ENCODE measurements at regions not wholly inside any gene's neighbourhood (a gene's known extent, or its start where the extent isn't known, plus 50 kb on each side); places are given as distances from the start of the nearest gene placed in this dataset.

DNA sequence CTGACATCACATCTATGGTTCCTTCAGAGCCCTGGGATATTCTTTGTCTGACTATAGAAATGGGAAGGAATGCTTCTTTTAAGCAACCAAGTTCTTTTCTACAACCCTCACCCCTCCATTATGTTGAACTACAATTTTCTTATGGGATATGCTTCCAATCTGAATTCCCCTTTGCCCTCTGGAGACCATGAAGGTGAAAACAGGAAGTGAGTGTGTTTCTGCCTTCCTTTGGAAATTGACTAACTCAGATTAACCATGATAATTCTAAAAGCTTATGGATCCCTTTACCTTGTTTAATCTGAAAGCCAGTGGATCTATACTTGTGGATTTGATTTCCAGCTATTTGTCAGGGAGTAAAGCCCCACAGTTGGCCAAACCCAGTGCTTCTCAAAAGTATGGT, 90.8 kb upstream of the SERTM1 start:
- H3K4me2 ChIP-seq (replicated peaks; ENCODE audit: low read depth, low read length, poor library complexity, severe bottlenecking), result no peak overlapping the region
- H3K4me3 ChIP-seq (ENCODE audit: control extremely low read depth in 1 of 5, extremely low read depth in 1 of 5, insufficient read depth in 1 of 5, low read depth in 2 of 5, low read length in 4 of 5), result no peak overlapping the region
- Mint-ChIP-seq H3K4me3 (no peak overlapping the region), H3K9me3 (ENCODE audit: insufficient read depth) (no peaks in the 10 kb centered on the region), H3K27me3 (no peaks in the 10 kb centered on the region), H3K27ac (no peak overlapping the region), H3K4me1 (no peaks in the 10 kb centered on the region)
- no peak overlapping the region for H3K27ac ChIP-seq (ENCODE audit: low read length in 2 of 2)
- TF ChIP-seq, protein P1, sequence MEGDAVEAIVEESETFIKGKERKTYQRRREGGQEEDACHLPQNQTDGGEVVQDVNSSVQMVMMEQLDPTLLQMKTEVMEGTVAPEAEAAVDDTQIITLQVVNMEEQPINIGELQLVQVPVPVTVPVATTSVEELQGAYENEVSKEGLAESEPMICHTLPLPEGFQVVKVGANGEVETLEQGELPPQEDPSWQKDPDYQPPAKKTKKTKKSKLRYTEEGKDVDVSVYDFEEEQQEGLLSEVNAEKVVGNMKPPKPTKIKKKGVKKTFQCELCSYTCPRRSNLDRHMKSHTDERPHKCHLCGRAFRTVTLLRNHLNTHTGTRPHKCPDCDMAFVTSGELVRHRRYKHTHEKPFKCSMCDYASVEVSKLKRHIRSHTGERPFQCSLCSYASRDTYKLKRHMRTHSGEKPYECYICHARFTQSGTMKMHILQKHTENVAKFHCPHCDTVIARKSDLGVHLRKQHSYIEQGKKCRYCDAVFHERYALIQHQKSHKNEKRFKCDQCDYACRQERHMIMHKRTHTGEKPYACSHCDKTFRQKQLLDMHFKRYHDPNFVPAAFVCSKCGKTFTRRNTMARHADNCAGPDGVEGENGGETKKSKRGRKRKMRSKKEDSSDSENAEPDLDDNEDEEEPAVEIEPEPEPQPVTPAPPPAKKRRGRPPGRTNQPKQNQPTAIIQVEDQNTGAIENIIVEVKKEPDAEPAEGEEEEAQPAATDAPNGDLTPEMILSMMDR (IDR thresholded peaks at IDR 0.05), result no peak
- no peak for TF ChIP-seq EZH2 (IDR thresholded peaks at IDR 0.05; ENCODE audit: borderline replicate concordance, insufficient read depth, low read depth, low read length, poor library complexity, severe bottlenecking)
- ATAC-seq (ENCODE audit: low read depth), result no peak
- no peaks in the 10 kb centered on the region for H3K27me3 ChIP-seq (replicated peaks in 1 of 4; ENCODE audit: control extremely low read depth in 1 of 4, control insufficient read depth in 3 of 4, insufficient read depth in 4 of 4, low read length in 3 of 4)
- no peaks in the 10 kb centered on the region for H4K20me1 ChIP-seq (ENCODE audit: control insufficient read depth, insufficient read depth, low read length, poor library complexity, severe bottlenecking)
- H3K36me3 ChIP-seq (replicated peaks in 1 of 2; ENCODE audit: control extremely low read depth in 1 of 2, control insufficient read depth in 1 of 2, extremely low read depth in 1 of 2, insufficient read depth in 2 of 2, low read length in 1 of 2), result no peaks in the 10 kb centered on the region
- POLR2A ChIA-PET, result no interaction called here
- H3K9ac ChIP-seq (ENCODE audit: low read length), result no peak overlapping the region
- CTCF ChIA-PET, result no interaction called here
- H3K4me1 ChIP-seq (ENCODE audit: control insufficient read depth in 2 of 2, insufficient read depth in 2 of 2, low read length in 2 of 2), result no peaks in the 10 kb centered on the region
- H3K79me2 ChIP-seq (ENCODE audit: control insufficient read depth, insufficient read depth, low read length), result no peaks in the 10 kb centered on the region
- DNase-seq, result no peak
- H3K9me3 ChIP-seq (ENCODE audit: control extremely low read depth in 1 of 3, control insufficient read depth in 2 of 3, insufficient read depth in 1 of 3, low read length in 2 of 3), result no peaks in the 10 kb centered on the region
- intact Hi-C loops (cut with micrococcal nuclease), result no loop called here
- H2AFZ ChIP-seq (ENCODE audit: insufficient read depth, low read depth, low read length, poor library complexity, severe bottlenecking), result no peak overlapping the region

DNA sequence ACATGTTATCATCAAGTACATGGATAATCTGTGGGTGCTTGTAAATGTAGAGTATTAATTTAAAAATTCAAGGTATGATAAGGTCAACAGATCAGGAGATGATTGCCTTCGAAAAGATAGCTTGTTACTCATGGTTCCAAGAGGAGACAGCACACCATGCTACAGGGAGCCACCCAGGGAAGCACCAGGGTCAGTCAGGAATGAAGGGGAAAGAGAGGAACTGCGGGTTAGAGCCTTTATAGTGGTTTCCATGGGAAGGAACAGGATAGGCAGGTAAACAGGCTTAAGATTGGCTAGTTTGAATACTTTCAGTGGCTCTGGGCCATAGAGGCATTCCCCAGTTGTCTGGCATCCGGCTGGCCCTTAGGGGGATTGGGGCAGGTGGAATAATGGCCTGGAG, 74.2 kb upstream of the SERTM1 start:
- Mint-ChIP-seq H3K4me3 (no peak overlapping the region), H3K4me1 (no peaks in the 10 kb centered on the region), H3K27me3 (no peaks in the 10 kb centered on the region), H3K9me3 (ENCODE audit: insufficient read depth) (no peaks in the 10 kb centered on the region), H3K27ac (no peak overlapping the region)
- POLR2A ChIA-PET, result no interaction called here
- DNase-seq (no peak), ATAC-seq (ENCODE audit: low read depth) (no peak)
- intact Hi-C loops (cut with micrococcal nuclease), result no loop called here
- TF ChIP-seq, protein P1 (IDR thresholded peaks at IDR 0.05), result no peak
- TF ChIP-seq EZH2 (IDR thresholded peaks at IDR 0.05; ENCODE audit: borderline replicate concordance, insufficient read depth, low read depth, low read length, poor library complexity, severe bottlenecking), result no peak
- 55% methylated on average over 3 of the region's 3 CpGs for WGBS (ENCODE audit: insufficient coverage)
- no peaks in the 10 kb centered on the region for H3K4me1 ChIP-seq (ENCODE audit: control insufficient read depth in 2 of 2, insufficient read depth in 2 of 2, low read length in 2 of 2)
- H3K27me3 ChIP-seq (replicated peaks in 1 of 4; ENCODE audit: control extremely low read depth in 1 of 4, control insufficient read depth in 3 of 4, insufficient read depth in 4 of 4, low read length in 3 of 4), result no peaks in the 10 kb centered on the region
- H3K36me3 ChIP-seq (replicated peaks in 1 of 2; ENCODE audit: control extremely low read depth in 1 of 2, control insufficient read depth in 1 of 2, extremely low read depth in 1 of 2, insufficient read depth in 2 of 2, low read length in 1 of 2), result no peaks in the 10 kb centered on the region
- no peak overlapping the region for H3K4me2 ChIP-seq (replicated peaks; ENCODE audit: low read depth, low read length, poor library complexity, severe bottlenecking)
- H3K4me3 ChIP-seq (ENCODE audit: control extremely low read depth in 1 of 5, extremely low read depth in 1 of 5, insufficient read depth in 1 of 5, low read depth in 2 of 5, low read length in 4 of 5), result no peak overlapping the region
- CTCF ChIA-PET, result no interaction called here
- no peaks in the 10 kb centered on the region for H3K79me2 ChIP-seq (ENCODE audit: control insufficient read depth, insufficient read depth, low read length)
- H3K9me3 ChIP-seq (ENCODE audit: control extremely low read depth in 1 of 3, control insufficient read depth in 2 of 3, insufficient read depth in 1 of 3, low read length in 2 of 3), result peaks cover 0 to 4% (median 0%) of the 10 kb centered on the region in 3 donors
- H4K20me1 ChIP-seq (ENCODE audit: control insufficient read depth, insufficient read depth, low read length, poor library complexity, severe bottlenecking), result no peaks in the 10 kb centered on the region
- no peak overlapping the region for H2AFZ ChIP-seq (ENCODE audit: insufficient read depth, low read depth, low read length, poor library complexity, severe bottlenecking)
- H3K9ac ChIP-seq (ENCODE audit: low read length), result no peak overlapping the region
- no peak overlapping the region for H3K27ac ChIP-seq (ENCODE audit: low read length in 2 of 2)

Measured in B cell (primary cell).